ENCODE measurements at regions not wholly inside any gene's neighbourhood (a gene's known extent, or its start where the extent isn't known, plus 50 kb on each side); places are given as distances from the start of the nearest gene placed in this dataset.

DNA sequence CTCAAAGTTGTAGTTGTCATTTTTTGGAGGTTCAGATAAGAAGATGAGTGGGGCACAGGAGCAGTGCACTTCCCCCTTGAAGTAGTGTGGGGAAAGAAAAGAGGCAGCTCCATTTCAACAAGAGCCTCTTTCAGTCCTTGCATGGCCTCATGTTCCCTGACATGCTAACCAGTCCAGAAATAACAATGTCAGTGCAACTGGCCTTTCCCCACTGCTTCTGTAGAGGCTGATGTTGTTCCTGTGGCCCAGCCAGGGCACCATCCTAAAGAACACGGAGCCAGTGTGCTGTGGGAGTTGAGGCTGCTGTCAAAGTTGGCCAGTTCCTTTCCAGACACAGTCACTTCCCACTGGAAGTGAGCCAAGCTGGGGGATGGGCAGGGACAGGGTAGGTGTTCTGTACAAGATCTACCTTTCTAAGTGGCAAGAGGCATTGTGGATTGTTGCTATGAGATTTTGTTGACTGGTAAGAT, 77.7 kb upstream of the SLC38A2 start:
- DNase-seq (ENCODE audit: extremely low spot score) = no peak
- ChIA-PET POLR2A (interaction anchor here (0.5 kb wide), 1 partner anchor 90 kb away, joined by 3 read pairs; no protein-coding TSS in a partner anchor), CTCF (no interaction called here)
- TF ChIP-seq ARNT (IDR thresholded peaks at IDR 0.05) (no peak), NFRKB (IDR thresholded peaks at IDR 0.05) (no peak), ELF4 (IDR thresholded peaks at IDR 0.05) (no peak), TARDBP (IDR thresholded peaks at IDR 0.05) (no peak), HDGF (IDR thresholded peaks at IDR 0.05; ENCODE audit: borderline replicate concordance) (no peak), LEF1 (IDR thresholded peaks at IDR 0.05; ENCODE audit: borderline replicate concordance) (no peak), L3MBTL2 (conservative IDR thresholded peaks at IDR 0.05) (no peak), SUZ12 (IDR thresholded peaks at IDR 0.05) (no peak), SP1 (IDR thresholded peaks at IDR 0.05) (no peak), BHLHE40 (IDR thresholded peaks at IDR 0.05; ENCODE audit: borderline replicate concordance) (no peak), ZNF384 (IDR thresholded peaks at IDR 0.05) (no peak), FOXK2 (IDR thresholded peaks at IDR 0.05) (no peak), FOXM1 (IDR thresholded peaks at IDR 0.05; ENCODE audit: borderline replicate concordance) (no peak), CTBP1 (IDR thresholded peaks at IDR 0.05; ENCODE audit: borderline replicate concordance) (no peak)
- TF ChIP-seq, protein P1, sequence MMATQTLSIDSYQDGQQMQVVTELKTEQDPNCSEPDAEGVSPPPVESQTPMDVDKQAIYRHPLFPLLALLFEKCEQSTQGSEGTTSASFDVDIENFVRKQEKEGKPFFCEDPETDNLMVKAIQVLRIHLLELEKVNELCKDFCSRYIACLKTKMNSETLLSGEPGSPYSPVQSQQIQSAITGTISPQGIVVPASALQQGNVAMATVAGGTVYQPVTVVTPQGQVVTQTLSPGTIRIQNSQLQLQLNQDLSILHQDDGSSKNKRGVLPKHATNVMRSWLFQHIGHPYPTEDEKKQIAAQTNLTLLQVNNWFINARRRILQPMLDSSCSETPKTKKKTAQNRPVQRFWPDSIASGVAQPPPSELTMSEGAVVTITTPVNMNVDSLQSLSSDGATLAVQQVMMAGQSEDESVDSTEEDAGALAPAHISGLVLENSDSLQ (IDR thresholded peaks at IDR 0.05) = no peak

DNA sequence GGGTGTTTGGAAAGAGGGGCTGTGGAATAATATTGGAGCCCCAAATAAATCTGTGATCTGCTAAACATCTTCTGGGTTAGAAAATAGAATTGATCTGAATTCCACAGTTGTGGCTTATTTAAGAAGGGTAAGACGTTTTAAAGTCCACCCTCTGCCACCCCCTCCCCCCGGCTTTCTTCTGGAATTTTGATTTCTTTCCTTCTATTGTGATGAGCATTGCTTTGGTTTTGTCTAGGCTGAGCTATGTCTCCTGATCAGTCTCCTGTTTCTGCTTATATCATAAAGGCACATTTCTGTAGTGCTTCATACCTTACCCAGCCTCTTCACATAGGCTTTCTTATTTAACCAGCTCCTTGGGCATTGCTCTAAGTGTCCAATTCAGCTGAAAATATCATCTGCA, 77.3 kb upstream of the SLC38A2 start:
- CTCF ChIA-PET = no interaction called here
- DNase-seq (ENCODE audit: extremely low spot score) = no peak
- no peak for TF ChIP-seq TARDBP (IDR thresholded peaks at IDR 0.05)
- TF ChIP-seq ZNF384 (IDR thresholded peaks at IDR 0.05) = no peak
- POLR2A ChIA-PET = interaction anchor here (0.5 kb wide), 1 partner anchor 90 kb away, joined by 3 read pairs; no protein-coding TSS in a partner anchor

GRCh38 chr12:46449316-46449715, 76.7 kb upstream of the SLC38A2 start:
- POLR2A ChIA-PET = no interaction called here
- TF ChIP-seq BHLHE40 (IDR thresholded peaks at IDR 0.05; ENCODE audit: borderline replicate concordance) (no peak), SUZ12 (IDR thresholded peaks at IDR 0.05) (no peak), TARDBP (IDR thresholded peaks at IDR 0.05) (no peak), L3MBTL2 (conservative IDR thresholded peaks at IDR 0.05) (no peak), ZNF384 (IDR thresholded peaks at IDR 0.05) (no peak), ELF4 (IDR thresholded peaks at IDR 0.05) (no peak), NFRKB (IDR thresholded peaks at IDR 0.05) (no peak), LEF1 (IDR thresholded peaks at IDR 0.05; ENCODE audit: borderline replicate concordance) (no peak), ARNT (IDR thresholded peaks at IDR 0.05) (no peak), FOXK2 (IDR thresholded peaks at IDR 0.05) (no peak), SP1 (IDR thresholded peaks at IDR 0.05) (no peak), HDGF (IDR thresholded peaks at IDR 0.05; ENCODE audit: borderline replicate concordance) (no peak), CTBP1 (IDR thresholded peaks at IDR 0.05; ENCODE audit: borderline replicate concordance) (no peak), FOXM1 (IDR thresholded peaks at IDR 0.05; ENCODE audit: borderline replicate concordance) (no peak), FOXA1 (IDR thresholded peaks at IDR 0.05) (no peak)
- TF ChIP-seq, protein P1 (IDR thresholded peaks at IDR 0.05) = no peak
- DNase-seq (ENCODE audit: extremely low spot score) = no peak
- CTCF ChIA-PET = no interaction called here

- TF ChIP-seq HDGF (IDR thresholded peaks at IDR 0.05; ENCODE audit: borderline replicate concordance) (no peak), ARNT (IDR thresholded peaks at IDR 0.05) (no peak), FOXM1 (IDR thresholded peaks at IDR 0.05; ENCODE audit: borderline replicate concordance) (no peak), BHLHE40 (IDR thresholded peaks at IDR 0.05; ENCODE audit: borderline replicate concordance) (no peak), ZNF384 (IDR thresholded peaks at IDR 0.05) (no peak), FOXA1 (IDR thresholded peaks at IDR 0.05) (no peak), SP1 (IDR thresholded peaks at IDR 0.05) (no peak), ELF4 (IDR thresholded peaks at IDR 0.05) (no peak), TARDBP (IDR thresholded peaks at IDR 0.05) (no peak), LEF1 (IDR thresholded peaks at IDR 0.05; ENCODE audit: borderline replicate concordance) (no peak), FOXK2 (IDR thresholded peaks at IDR 0.05) (no peak), NFRKB (IDR thresholded peaks at IDR 0.05) (no peak), SUZ12 (IDR thresholded peaks at IDR 0.05) (no peak), CTBP1 (IDR thresholded peaks at IDR 0.05; ENCODE audit: borderline replicate concordance) (no peak), L3MBTL2 (conservative IDR thresholded peaks at IDR 0.05) (no peak)
- TF ChIP-seq, protein P1 (IDR thresholded peaks at IDR 0.05) = no peak
- no peak for DNase-seq (ENCODE audit: extremely low spot score)
- CTCF ChIA-PET = no interaction called here
- POLR2A ChIA-PET = no interaction called here
Observed at GRCh38 chr12:46446645-46447044, 74.1 kb upstream of the SLC38A2 start.

GRCh38 chr12:46445551-46446235, 73.1 kb upstream of the SLC38A2 start:
- CTCF ChIA-PET = no interaction called here
- POLR2A ChIA-PET = no interaction called here
- no peak for DNase-seq (ENCODE audit: extremely low spot score)
- no peak for TF ChIP-seq LEF1 (IDR thresholded peaks at IDR 0.05; ENCODE audit: borderline replicate concordance)
- no peak for TF ChIP-seq FOXA1 (IDR thresholded peaks at IDR 0.05)
- no peak for TF ChIP-seq BHLHE40 (IDR thresholded peaks at IDR 0.05; ENCODE audit: borderline replicate concordance)
- no peak for TF ChIP-seq SP1 (IDR thresholded peaks at IDR 0.05)
- TF ChIP-seq NFRKB (IDR thresholded peaks at IDR 0.05) = no peak
- no peak for TF ChIP-seq FOXM1 (IDR thresholded peaks at IDR 0.05; ENCODE audit: borderline replicate concordance)
- TF ChIP-seq SUZ12 (IDR thresholded peaks at IDR 0.05) = no peak
- TF ChIP-seq CTBP1 (IDR thresholded peaks at IDR 0.05; ENCODE audit: borderline replicate concordance) = no peak
- TF ChIP-seq ELF4 (IDR thresholded peaks at IDR 0.05) = no peak
- TF ChIP-seq FOXK2 (IDR thresholded peaks at IDR 0.05) = no peak
- TF ChIP-seq HDGF (IDR thresholded peaks at IDR 0.05; ENCODE audit: borderline replicate concordance) = no peak
- TF ChIP-seq ARNT (IDR thresholded peaks at IDR 0.05) = no peak
- TF ChIP-seq, protein P1 (IDR thresholded peaks at IDR 0.05) = no peak
- no peak for TF ChIP-seq ZNF384 (IDR thresholded peaks at IDR 0.05)
- TF ChIP-seq TARDBP (IDR thresholded peaks at IDR 0.05) = no peak

Data from HEK293T (cell line).